Motor neuron (in vitro differentiated cells): ENCODE measurements at regions not wholly inside any gene's neighbourhood (a gene's known extent, or its start where the extent isn't known, plus 50 kb on each side); places are given as distances from the start of the nearest gene placed in this dataset.

Source experiments
- ATAC-seq, 8 experiments: fragments of 200-7000 bp; cut with Tn5 transposase; replicated peaks in 6 of 8; 2 replicates each; pipeline ENCODE4 v1.8.0; 2021; ENCODE audit warnings: mild to moderate bottlenecking in 8 of 8, moderate library complexity in 8 of 8
- H3K27ac ChIP-seq, 2 donors: fragments of 250-450 bp; sonication (Bioruptor Pico); 2 replicates each; pipeline ENCODE4 v1.9.0; 2021; ENCODE audit warnings: antibody characterized with exemption in 2 of 2, mild to moderate bottlenecking in 2 of 2, moderate library complexity in 1 of 2
- H3K4me1 ChIP-seq, 2 donors: fragments of 250-450 bp; sonication (Bioruptor Pico); replicated peaks in 1 of 2; 2 replicates each; pipeline ENCODE4 v1.6.1; 2021; ENCODE audit warnings: antibody characterized with exemption in 2 of 2, mild to moderate bottlenecking in 2 of 2, moderate library complexity in 1 of 2
- H3K4me3 ChIP-seq, 5 donors: fragments of 250-450 bp; sonication (Bioruptor Pico); 2 replicates each; pipeline ENCODE4 v1.9.0; 2021; ENCODE audit warnings: antibody characterized with exemption in 5 of 5, mild to moderate bottlenecking in 5 of 5, moderate library complexity in 4 of 5
- WGBS, 10 experiments: fragments of 450-650 bp; shearing (Covaris generic); methylation state at CpG; one replicate each; pipeline ENCODE4 v1.0.0; 2022; 5-methylcytosine and 5-hydroxymethylcytosine counted together
- in situ Hi-C, 9 experiments: fragments of 400-800 bp; cut with MboI; loops; one replicate each; pipeline ENCODE4 v1.15.0; 2021; ENCODE audit warnings: low sequenced_read_pairs in 9 of 9, low pct_unique_long_range_greater_than_20kb in 2 of 9; ENCODE audit not compliant: unreplicated experiment in 9 of 9

- Histone ChIP-seq H3K27ac (no peak overlapping the region), H3K4me3 (no peak overlapping the region), H3K4me1 (no peaks in the 10 kb centered on the region)
- no peak for ATAC-seq
- WGBS, 10 experiments = 29 to 88% (median 56%) methylated on average over 1 to 3 of the region's 3 CpGs; no CpG with 5 or more reads in 4 of the 10 experiments
- in situ Hi-C loops = no loop called here
These were observed 89.0 kb downstream of the MXRA5 start for GRCh38 chrX:3257471-3257870.

- no peak for ATAC-seq
- H3K4me1 ChIP-seq = no peaks in the 10 kb centered on the region
- 92 to 100% methylated on average over 2 of the region's 3 CpGs; no CpG with 5 or more reads in 8 of the 10 experiments for WGBS, 10 experiments
- H3K27ac ChIP-seq = no peak overlapping the region
- in situ Hi-C loops = no loop called here
- no peak overlapping the region for H3K4me3 ChIP-seq
These were observed 89.6 kb downstream of the MXRA5 start for GRCh38 chrX:3256868-3257267.

- Histone ChIP-seq H3K4me1 (no peaks in the 10 kb centered on the region), H3K27ac (no peak overlapping the region), H3K4me3 (no peak overlapping the region)
- in situ Hi-C loops = no loop called here
- peak in 1 of 8 experiments; percentile 51 for ATAC-seq
- WGBS, 10 experiments = 45 to 80% methylated on average over 1 of the region's 3 CpGs; no CpG with 5 or more reads in 8 of the 10 experiments
These were observed 93.7 kb downstream of the MXRA5 start for GRCh38 chrX:3252744-3253143.

- Histone ChIP-seq H3K4me3 (no peak overlapping the region), H3K4me1 (no peaks in the 10 kb centered on the region), H3K27ac (no peak overlapping the region)
- 0 to 100% (median 50%) methylated on average over 1 to 2 of the region's 2 CpGs; no CpG with 5 or more reads in 5 of the 10 experiments for WGBS, 10 experiments
- in situ Hi-C loops = no loop called here
- no peak for ATAC-seq
These were observed 95.5 kb downstream of the MXRA5 start for GRCh38 chrX:3250966-3251365.

GRCh38 chrX:3244955-3245354, 101.5 kb downstream of the MXRA5 start:
- Histone ChIP-seq H3K4me3 (no peak overlapping the region), H3K27ac (no peak overlapping the region), H3K4me1 (no peaks in the 10 kb centered on the region)
- in situ Hi-C loops = no loop called here
- no peak for ATAC-seq

GRCh38 chrX:3244203-3244743, 102.2 kb downstream of the MXRA5 start:
- Histone ChIP-seq H3K4me3 (no peak overlapping the region), H3K4me1 (no peaks in the 10 kb centered on the region), H3K27ac (no peak overlapping the region)
- WGBS, 10 experiments = 0 to 78% (median 37%) methylated on average over 2 to 6 of the region's 7 CpGs; no CpG with 5 or more reads in 5 of the 10 experiments
- ATAC-seq = peak in 1 of 8 experiments; percentile 27
- in situ Hi-C loops = no loop called here

GRCh38 chrX:3232262-3232923, 114.1 kb downstream of the MXRA5 start:
- ATAC-seq = no peak
- no peak overlapping the region for H3K27ac ChIP-seq
- no peak overlapping the region for H3K4me3 ChIP-seq
- in situ Hi-C loops = no loop called here
- H3K4me1 ChIP-seq = no peaks in the 10 kb centered on the region
- 0 to 100% (median 65%) methylated on average over 1 to 4 of the region's 4 CpGs; no CpG with 5 or more reads in 2 of the 10 experiments for WGBS, 10 experiments

GRCh38 chrX:3231766-3232165, 114.7 kb downstream of the MXRA5 start:
- in situ Hi-C loops = no loop called here
- no peak overlapping the region for H3K4me3 ChIP-seq
- no peak overlapping the region for H3K27ac ChIP-seq
- no peaks in the 10 kb centered on the region for H3K4me1 ChIP-seq
- no peak for ATAC-seq
- 12 to 66% (median 46%) methylated on average over 2 to 5 of the region's 7 CpGs; no CpG with 5 or more reads in 6 of the 10 experiments for WGBS, 10 experiments

GRCh38 chrX:3230496-3230895, 116.0 kb downstream of the MXRA5 start:
- in situ Hi-C loops = no loop called here
- Histone ChIP-seq H3K27ac (no peak overlapping the region), H3K4me1 (no peaks in the 10 kb centered on the region), H3K4me3 (no peak overlapping the region)
- WGBS, 10 experiments = 80 to 100% (median 86%) methylated on average over 1 of the region's 2 CpGs; no CpG with 5 or more reads in 7 of the 10 experiments
- ATAC-seq = no peak

- Histone ChIP-seq H3K27ac (no peak overlapping the region), H3K4me3 (no peak overlapping the region), H3K4me1 (no peaks in the 10 kb centered on the region)
- no peak for ATAC-seq
- in situ Hi-C loops = no loop called here
- WGBS, 10 experiments = 67 to 80% methylated on average over 1 of the region's 1 CpG; no CpG with 5 or more reads in 8 of the 10 experiments
These were observed 118.9 kb downstream of the MXRA5 start for GRCh38 chrX:3227526-3227925.

GRCh38 chrX:3226087-3226486, 120.4 kb downstream of the MXRA5 start:
- WGBS, 10 experiments = no CpG with 5 or more reads among the region's 2 CpGs
- in situ Hi-C loops = no loop called here
- Histone ChIP-seq H3K27ac (no peak overlapping the region), H3K4me3 (no peak overlapping the region), H3K4me1 (no peaks in the 10 kb centered on the region)
- ATAC-seq = no peak

- no peak overlapping the region for H3K27ac ChIP-seq
- no peak for ATAC-seq
- WGBS, 10 experiments = 93% methylated on average over 3 of the region's 4 CpGs; no CpG with 5 or more reads in 9 of the 10 experiments
- in situ Hi-C loops = no loop called here
- H3K4me3 ChIP-seq = no peak overlapping the region
- H3K4me1 ChIP-seq = no peaks in the 10 kb centered on the region
These were observed 124.8 kb downstream of the MXRA5 start for GRCh38 chrX:3221643-3222042.

- no peaks in the 10 kb centered on the region for H3K4me1 ChIP-seq
- 80 to 100% methylated on average over 2 of the region's 5 CpGs; no CpG with 5 or more reads in 8 of the 10 experiments for WGBS, 10 experiments
- in situ Hi-C loops = no loop called here
- no peak overlapping the region for H3K27ac ChIP-seq
- no peak overlapping the region for H3K4me3 ChIP-seq
- no peak for ATAC-seq
These were observed 126.8 kb downstream of the MXRA5 start for GRCh38 chrX:3219667-3220066.

GRCh38 chrX:3219231-3219630, 127.2 kb downstream of the MXRA5 start:
- Histone ChIP-seq H3K27ac (no peak overlapping the region), H3K4me1 (no peaks in the 10 kb centered on the region), H3K4me3 (no peak overlapping the region)
- in situ Hi-C loops = no loop called here
- WGBS, 10 experiments = 78% methylated on average over 4 of the region's 6 CpGs; no CpG with 5 or more reads in 9 of the 10 experiments
- no peak for ATAC-seq
